MCF 10A (cell line): ENCODE measurements at regions not wholly inside any gene's neighbourhood (a gene's known extent, or its start where the extent isn't known, plus 50 kb on each side); places are given as distances from the start of the nearest gene placed in this dataset.

Source experiments
- BruUV-seq: library from RNA; stranded (reverse); fragments of 400-500 nt; replicated peaks from 2 replicates; lab custom pipeline; 2021; lab: Mats Ljungman, UMichigan
- CTCF ChIA-PET: fragments of 300-600 bp; sonication (Branson Sonifier 250); formaldehyde crosslinking; extraction: SDS; loops from one replicate; lab custom pipeline; 2021; ENCODE audit warnings: antibody characterized with exemption, inconsistent platforms; lab: Yijun Ruan, JAX
- POLR2A ChIA-PET: fragments of 300-600, 350-650 bp; sonication (Branson Sonifier 250); formaldehyde crosslinking; extraction: SDS; loops from one replicate; lab custom pipeline; 2020; ENCODE audit warnings: antibody characterized with exemption, inconsistent platforms; lab: Yijun Ruan, JAX
- DNase-seq: peaks from one replicate; pipeline ENCODE4 v3.0.0-alpha.2; 2018; ENCODE audit not compliant: unreplicated experiment
- H3K27ac Mint-ChIP-seq: one replicate; pipeline ENCODE4 v1.8.0; 2022; ENCODE audit warnings: mild to moderate bottlenecking, low read depth, mixed read lengths; ENCODE audit not compliant: unreplicated experiment
- H3K27me3 Mint-ChIP-seq: one replicate; pipeline ENCODE4 v1.8.0; 2022; ENCODE audit warnings: mixed read lengths; ENCODE audit not compliant: insufficient read depth, unreplicated experiment
- H3K36me3 Mint-ChIP-seq: one replicate; pipeline ENCODE4 v1.8.0; 2022; ENCODE audit warnings: mild to moderate bottlenecking, moderate library complexity, mixed read lengths; ENCODE audit not compliant: insufficient read depth, unreplicated experiment
- H3K4me1 Mint-ChIP-seq: one replicate; pipeline ENCODE4 v1.8.0; 2022; ENCODE audit warnings: mixed read lengths; ENCODE audit not compliant: insufficient read depth, unreplicated experiment
- H3K4me3 Mint-ChIP-seq: one replicate; pipeline ENCODE4 v1.8.0; 2022; ENCODE audit warnings: mild to moderate bottlenecking, moderate library complexity, mixed read lengths; ENCODE audit not compliant: unreplicated experiment
- H3K9me3 Mint-ChIP-seq: one replicate; pipeline ENCODE4 v1.8.0; 2022; ENCODE audit warnings: mixed read lengths; ENCODE audit not compliant: unreplicated experiment
- CTCF ChIP-seq: fragments of 200-600 bp; IDR thresholded peaks from one replicate; pipeline ENCODE4 v1.8.0; 2022; ENCODE audit warnings: antibody characterized with exemption, mild to moderate bottlenecking; ENCODE audit not compliant: unreplicated experiment
- intact Hi-C: fragments of 100-400 bp; cut with micrococcal nuclease; formaldehyde crosslinking; loops from 2 replicates; pipeline ENCODE4 v1.14.1; 2022

- Mint-ChIP-seq H3K9me3 (no peaks in the 10 kb centered on the region), H3K27me3 (no peaks in the 10 kb centered on the region), H3K36me3 (no peaks in the 10 kb centered on the region), H3K27ac (no peak overlapping the region), H3K4me3 (no peak overlapping the region), H3K4me1 (peaks cover 5% of the 10 kb centered on the region)
- BruUV-seq: no TSS peak
- DNase-seq: no peak
- TF ChIP-seq CTCF: no peak
- ChIA-PET POLR2A (interaction anchor here (2.3 kb wide), 1 partner anchor 10 kb away, joined by 9 read pairs; no protein-coding TSS in a partner anchor), CTCF (interaction anchor here (0.6 to 2.4 kb wide), 4 partner anchors 10 to 416 kb away, joined by 3 to 6 read pairs (median 3); no protein-coding TSS in a partner anchor)
- intact Hi-C loops: no loop called here
These were observed 168.0 kb downstream of the SNX10 start for GRCh38 chr7:26459540-26460193.

- BruUV-seq: no TSS peak
- H3K9me3 Mint-ChIP-seq: no peaks in the 10 kb centered on the region
- no peak for DNase-seq
- H3K4me3 Mint-ChIP-seq: no peak overlapping the region
- ChIA-PET CTCF (interaction anchor here (0.8 to 2.4 kb wide), 2 partner anchors 12 to 31 kb away, joined by 3 to 6 read pairs; no protein-coding TSS in a partner anchor), POLR2A (interaction anchor here (2.3 kb wide), 1 partner anchor 11 kb away, joined by 9 read pairs; no protein-coding TSS in a partner anchor)
- no peak for TF ChIP-seq CTCF
- peaks cover 5% of the 10 kb centered on the region for H3K4me1 Mint-ChIP-seq
- H3K36me3 Mint-ChIP-seq: no peaks in the 10 kb centered on the region
- no peaks in the 10 kb centered on the region for H3K27me3 Mint-ChIP-seq
- intact Hi-C loops: no loop called here
- H3K27ac Mint-ChIP-seq: no peak overlapping the region
These were observed 168.9 kb downstream of the SNX10 start for GRCh38 chr7:26460351-26461085.

- DNase-seq: no peak
- Mint-ChIP-seq H3K9me3 (no peaks in the 10 kb centered on the region), H3K4me3 (no peak overlapping the region), H3K27me3 (no peaks in the 10 kb centered on the region), H3K4me1 (peaks cover 5% of the 10 kb centered on the region), H3K36me3 (no peaks in the 10 kb centered on the region), H3K27ac (no peak overlapping the region)
- ChIA-PET CTCF (no interaction called here), POLR2A (interaction anchor here (2.3 kb wide), 1 partner anchor 12 kb away, joined by 9 read pairs; no protein-coding TSS in a partner anchor)
- TF ChIP-seq CTCF: no peak
- intact Hi-C loops: no loop called here
- no TSS peak for BruUV-seq
These were observed 169.9 kb downstream of the SNX10 start for GRCh38 chr7:26461518-26461917.

- ChIA-PET CTCF (interaction anchor here (0.5 kb wide), 2 partner anchors 97 to 601 kb away, joined by 3 read pairs; no protein-coding TSS in a partner anchor), POLR2A (no interaction called here)
- intact Hi-C loops: no loop called here
- Mint-ChIP-seq H3K27ac (no peak overlapping the region), H3K4me1 (peaks cover 5% of the 10 kb centered on the region), H3K4me3 (no peak overlapping the region), H3K9me3 (no peaks in the 10 kb centered on the region), H3K27me3 (no peaks in the 10 kb centered on the region), H3K36me3 (no peaks in the 10 kb centered on the region)
- no peak for TF ChIP-seq CTCF
- no peak for DNase-seq
- no TSS peak for BruUV-seq
These were observed 174.3 kb downstream of the SNX10 start for GRCh38 chr7:26466007-26466406.
